Fibroblast of upper back skin (primary cell): ENCODE measurements at regions not wholly inside any gene's neighbourhood (a gene's known extent, or its start where the extent isn't known, plus 50 kb on each side); places are given as distances from the start of the nearest gene placed in this dataset.
"Not testable (repeated sequence)": the region's sequence is repeated elsewhere in the genome, so short reads cannot be mapped to it uniquely, and the experiment has no call there.

ENCODE experiments used
- DNase-seq: peaks from one replicate; pipeline ENCODE4 v3.0.0-alpha.2; 2013

DNA sequence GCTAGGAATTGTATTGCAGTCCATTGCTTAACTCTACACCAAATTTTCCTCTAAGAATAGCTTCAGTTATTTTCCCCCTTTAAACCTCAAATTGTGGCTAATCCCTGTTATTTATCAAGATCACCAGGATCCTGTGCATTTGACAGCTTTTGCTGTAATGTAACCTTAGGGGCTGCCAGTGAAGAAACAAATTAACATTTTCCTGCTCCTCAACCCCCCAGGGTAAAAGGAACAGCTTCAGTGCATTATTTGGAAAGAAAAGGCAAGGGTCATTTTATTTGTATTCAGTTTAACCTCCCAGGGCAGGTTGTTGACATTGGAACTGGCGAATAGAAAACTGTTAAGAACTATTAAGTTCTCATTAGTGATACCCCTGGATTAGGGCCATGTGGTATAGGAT is 57.0 kb downstream of the PCDH20 start:
- no peak for DNase-seq

DNA sequence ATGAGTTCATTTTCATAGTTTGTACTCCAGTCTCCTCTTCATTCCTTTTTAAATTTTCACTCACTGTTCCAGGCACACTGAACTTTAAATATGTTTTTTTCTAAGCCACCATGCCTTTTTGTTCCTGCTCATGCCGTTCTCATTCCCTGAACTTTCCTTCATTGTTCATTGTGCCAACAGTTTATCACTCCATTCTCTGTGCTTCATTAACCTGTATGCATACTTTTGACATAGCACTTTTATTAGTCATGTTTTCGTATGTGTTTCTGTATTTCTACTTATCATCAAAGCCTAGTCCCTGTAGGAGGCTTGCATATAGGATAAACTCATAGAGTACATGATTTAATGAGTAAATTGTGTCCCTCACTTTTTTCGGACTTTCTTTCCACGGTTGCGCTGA is 65.3 kb downstream of the PCDH20 start:
- no peak for DNase-seq

DNA sequence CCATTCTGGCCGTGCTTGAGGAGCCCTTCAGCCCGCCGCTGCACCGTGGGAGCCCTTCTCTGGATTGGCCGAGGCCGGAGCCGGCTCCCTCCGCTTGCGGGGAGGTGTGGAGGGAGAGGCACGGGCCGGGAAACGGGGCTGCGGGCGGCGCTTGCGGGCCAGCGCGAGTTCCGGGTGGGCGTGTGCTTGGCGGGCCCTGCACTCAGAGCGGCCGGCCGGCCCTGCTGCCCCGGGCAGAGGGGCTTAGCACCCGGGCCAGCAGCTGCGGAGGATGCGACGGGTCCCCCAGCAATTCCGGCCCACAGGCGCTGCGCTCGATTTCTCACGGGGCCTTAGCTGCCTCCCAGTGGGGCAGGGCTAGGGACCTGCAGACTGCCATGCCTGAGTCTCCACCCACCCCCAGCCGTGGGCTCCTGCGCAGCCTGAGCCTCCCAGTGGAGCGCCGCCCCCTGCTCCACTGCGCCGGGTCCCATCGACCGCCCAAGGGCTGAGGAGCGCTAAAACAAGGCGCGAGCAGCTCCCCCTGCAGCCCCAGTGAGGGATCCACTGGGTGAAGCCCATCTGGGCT is 76.5 kb downstream of the PCDH20 start:
- no peak for DNase-seq

DNA sequence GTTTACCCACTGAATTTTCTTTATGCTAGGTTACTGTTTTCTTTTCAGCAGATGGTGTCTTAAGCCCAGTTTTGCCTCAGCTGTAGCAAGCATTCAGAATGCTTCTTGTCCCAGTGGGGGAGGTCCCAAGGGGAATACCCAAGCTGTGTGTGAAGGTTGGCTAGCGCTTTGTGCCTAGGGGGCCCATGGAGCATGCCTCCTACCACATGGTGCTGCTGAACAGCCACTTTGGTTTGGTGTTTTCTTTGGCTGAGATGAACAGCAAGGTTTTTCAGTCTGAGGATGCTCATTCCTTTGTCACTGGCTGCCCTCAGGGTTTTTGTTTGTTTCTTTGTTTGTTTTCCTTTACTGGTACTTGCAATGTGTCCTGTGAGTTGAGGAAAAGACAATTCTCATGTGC is 99.0 kb downstream of the PCDH20 start:
- no peak for DNase-seq

DNA sequence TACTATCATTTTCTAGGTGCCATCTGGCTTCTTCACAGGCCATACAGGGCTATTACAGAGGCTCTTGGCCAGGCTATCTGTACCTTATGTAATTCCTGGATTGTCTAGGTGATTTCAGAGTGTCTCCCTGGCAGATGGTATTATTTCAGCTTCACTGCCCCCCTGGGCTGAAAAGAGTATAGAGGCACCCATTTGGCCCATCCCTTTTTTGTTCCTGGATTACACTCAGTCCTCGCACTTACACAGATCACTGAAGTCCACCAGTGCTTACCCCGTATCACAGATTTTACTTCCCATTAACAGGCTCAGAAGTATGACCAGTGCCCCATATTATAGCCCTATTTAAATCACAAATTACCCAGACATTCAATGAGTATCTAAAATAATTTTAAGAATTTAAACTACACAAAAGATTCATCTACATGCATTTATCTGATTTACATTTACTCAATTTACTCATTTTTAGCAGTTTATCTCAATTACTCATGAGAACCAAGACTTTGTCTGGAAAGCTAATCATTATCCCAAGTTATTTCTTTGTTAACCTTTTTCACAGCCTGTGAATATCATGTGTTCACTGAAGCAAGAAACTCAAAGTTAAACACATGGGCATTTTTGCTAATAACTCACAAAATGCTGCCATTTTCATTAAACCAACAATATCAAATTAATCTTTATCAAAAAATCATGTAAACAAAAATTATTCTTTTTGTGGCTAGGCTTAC is 121.0 kb downstream of the PCDH20 start:
- DNase-seq = no peak

DNA sequence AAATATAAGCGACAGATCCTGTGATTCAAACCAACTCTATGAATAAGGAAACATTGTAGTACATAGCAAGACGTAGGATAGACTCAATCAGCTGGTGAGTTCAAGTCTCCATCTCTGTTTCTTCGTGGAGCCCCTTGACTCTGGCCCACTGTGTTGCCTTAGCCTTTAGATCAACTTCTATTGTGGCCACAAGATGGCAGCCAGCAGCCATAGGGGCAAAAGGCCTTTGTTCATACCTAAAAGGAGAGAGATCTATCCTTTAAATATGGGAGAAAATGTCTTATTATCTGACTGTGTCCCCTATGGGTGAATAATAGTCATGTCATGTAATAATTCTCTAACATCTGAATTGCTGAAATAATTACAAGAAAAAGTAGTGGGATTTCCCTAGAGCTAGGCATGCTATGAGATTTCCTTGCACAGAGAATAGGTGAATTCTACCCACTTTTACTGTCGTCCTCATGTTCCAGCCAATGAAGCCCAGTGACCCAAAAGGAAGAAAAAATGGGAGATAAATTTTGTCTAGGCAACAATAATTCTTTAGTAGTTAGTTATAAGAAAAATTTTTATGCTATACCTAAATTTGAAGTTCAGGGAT is 129.4 kb downstream of the PCDH20 start:
- DNase-seq = no peak

DNA sequence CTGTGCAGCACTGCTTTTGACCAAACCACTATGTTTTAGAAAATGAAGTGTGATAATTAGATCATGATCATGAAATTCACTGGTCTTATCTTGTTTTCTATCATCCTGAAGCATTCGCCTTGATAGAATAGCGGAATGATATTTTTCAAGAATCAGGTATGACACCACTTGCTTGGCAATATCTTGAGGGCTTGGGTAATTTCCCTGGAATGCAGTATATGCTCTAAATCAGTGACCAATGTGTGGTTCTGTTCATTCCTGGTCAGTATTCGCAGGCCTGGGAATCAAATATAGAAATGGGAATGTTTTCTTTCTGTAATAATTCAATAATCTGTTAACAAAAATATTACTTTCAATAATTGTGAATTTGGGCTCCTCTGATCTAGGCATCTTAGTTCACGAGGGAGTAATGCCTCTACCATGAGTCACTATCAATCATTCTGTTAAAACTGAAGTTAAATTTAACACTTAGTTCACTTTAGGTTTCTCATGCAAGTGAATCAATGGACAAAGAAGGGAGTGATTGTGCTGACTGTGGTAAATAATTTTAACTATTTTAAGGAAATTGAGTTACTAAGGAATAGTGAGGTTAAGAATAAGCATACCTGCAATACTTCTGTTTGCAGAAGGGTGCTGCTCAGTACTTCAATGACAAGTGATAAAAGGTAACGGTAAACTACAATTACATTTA is 137.9 kb downstream of the PCDH20 start:
- no peak for DNase-seq

DNA sequence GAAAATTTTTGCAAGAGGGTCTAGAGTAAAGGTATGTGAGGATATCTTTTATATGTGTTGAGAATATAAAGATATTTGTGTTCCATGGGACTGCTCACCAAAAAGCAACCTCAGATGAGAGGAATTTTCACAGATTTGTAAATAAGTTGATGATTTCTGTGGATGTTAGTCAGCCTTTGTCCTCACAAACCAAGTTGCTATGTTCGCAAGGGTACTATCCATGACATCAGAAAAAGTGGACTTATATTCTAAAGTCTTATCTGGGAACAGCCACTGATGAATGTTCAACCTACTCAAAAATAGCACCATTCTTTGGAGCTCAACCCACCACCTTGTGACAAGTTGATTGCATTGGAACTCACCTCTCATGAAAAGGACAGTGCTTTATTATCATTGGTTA is 138.6 kb downstream of the PCDH20 start:
- no peak for DNase-seq

DNA sequence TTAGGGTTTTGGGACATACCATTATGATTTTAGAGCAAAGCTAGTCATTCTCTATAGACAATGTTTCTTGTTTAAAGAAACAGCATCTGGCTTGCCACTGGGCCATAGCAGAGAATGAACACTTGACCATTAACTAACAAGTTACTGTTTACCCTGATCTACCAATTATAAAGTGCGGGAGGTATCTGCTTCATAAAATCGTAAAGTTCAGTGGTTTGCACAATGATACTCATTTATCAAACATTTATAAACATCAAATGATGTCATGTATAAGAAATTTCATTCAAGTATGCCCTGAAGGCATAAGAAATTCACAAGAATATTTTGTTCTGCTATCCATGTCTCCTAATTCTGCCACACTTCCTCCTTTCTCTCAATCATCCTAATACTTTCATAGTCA is 139.2 kb downstream of the PCDH20 start:
- no peak for DNase-seq

DNA sequence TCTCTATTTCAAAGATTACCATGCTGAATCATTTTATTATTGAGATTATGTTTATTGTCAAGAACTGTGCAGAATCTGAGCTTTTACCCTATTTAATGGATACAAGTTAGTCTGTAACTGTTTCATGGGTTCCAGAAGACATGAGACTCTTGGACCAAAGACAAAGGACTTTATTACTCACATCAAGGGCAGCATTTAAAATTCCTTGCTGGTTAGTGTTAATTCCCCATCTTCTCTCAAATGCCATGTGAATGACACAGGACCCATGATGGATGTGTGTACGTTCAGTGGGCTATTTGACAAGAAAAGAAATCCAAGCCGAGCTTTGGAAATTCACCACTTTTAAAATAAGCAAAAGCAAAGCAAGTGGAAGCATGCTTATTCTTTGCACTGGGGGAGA is 139.9 kb downstream of the PCDH20 start:
- peak; percentile 25 for DNase-seq

DNA sequence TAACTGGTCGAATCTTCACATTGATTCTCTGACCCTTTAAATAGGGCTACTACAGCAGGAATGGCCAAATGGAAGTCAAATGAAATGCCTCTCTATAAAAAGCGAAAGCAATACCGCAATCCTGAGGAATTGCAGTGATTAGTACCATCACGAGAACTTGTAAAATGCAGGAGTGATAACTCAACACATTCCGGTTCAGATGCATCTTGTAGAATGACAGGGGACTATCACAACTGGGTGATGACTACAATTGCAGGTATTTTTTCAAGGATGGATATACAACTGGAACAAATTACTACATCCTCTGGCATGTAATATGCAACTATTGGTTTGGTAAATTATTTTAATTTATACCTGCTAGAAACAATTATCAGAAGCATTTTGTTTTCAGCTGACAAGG is 140.4 kb downstream of the PCDH20 start:
- DNase-seq = no peak

DNA sequence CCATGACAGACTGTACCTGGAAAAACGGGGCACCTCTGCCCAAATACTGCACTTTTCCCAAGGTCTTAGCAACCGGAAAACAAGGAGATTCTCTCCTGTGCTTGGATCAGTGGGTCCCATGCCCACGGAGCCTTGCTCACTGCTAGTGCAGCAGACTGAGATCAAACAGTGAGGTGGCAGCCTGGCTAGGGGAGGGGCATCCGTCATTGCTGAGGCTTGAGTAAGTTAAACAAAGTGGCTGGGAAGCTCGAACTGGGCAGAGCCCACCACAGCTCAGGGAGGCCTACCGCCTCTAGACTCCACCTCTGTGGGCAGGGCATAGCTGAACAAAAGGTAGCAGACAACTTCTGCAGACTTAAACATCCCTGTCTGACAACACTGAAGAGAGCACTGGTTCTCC is 148.8 kb downstream of the PCDH20 start:
- DNase-seq = not testable (repeated sequence)

DNA sequence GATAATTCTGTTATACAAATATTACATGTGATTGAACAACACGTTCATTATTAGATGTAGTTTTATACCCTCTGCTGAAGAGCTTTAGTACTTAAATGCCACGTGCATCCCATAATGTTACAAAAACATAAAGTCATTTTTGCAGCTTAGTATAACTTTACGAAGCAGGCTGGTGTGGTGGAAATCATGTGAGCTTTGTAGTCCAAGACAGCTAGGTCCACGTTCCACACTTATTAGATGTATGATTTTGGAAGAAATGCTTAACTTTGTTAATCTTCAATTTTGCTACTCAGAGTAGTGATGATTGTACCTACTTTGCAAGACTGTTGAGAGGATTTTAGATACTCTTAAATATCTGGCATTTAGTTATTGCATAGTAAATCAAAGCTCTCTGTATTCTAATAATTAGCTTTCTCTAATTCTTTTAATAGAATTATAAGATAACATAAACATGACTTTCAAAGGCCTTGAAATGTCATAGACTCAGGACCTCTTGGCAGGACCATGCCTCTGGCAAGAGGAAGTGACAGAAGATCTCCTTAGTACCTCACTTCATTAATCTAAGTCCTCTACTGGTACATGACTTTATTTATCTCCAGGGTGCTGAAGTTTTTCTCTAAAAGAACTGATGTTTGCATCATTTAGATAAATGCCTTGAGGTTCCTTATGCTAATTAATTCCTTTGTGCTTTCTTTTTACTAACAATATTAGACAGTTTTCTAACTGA is 153.7 kb downstream of the PCDH20 start:
- DNase-seq = no peak

DNA sequence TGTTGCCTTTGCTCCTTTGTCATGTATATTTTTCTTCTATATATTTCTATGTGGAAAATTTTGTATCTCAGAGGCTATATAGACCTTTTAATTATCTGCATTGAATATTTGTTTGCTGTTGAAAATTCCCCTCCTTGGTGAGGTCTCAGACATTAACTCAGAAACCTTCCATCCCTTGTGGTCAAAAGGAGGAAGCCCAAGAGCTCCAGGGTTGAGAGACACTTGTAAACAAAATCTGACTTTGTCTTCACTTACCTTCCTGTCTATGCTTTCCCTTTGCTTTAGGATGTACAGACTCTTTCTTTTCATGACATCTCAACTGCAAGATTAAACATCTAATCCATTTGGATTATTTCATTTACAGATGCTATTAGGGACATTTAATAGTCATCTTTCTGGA is 157.5 kb downstream of the PCDH20 start:
- no peak for DNase-seq

DNA sequence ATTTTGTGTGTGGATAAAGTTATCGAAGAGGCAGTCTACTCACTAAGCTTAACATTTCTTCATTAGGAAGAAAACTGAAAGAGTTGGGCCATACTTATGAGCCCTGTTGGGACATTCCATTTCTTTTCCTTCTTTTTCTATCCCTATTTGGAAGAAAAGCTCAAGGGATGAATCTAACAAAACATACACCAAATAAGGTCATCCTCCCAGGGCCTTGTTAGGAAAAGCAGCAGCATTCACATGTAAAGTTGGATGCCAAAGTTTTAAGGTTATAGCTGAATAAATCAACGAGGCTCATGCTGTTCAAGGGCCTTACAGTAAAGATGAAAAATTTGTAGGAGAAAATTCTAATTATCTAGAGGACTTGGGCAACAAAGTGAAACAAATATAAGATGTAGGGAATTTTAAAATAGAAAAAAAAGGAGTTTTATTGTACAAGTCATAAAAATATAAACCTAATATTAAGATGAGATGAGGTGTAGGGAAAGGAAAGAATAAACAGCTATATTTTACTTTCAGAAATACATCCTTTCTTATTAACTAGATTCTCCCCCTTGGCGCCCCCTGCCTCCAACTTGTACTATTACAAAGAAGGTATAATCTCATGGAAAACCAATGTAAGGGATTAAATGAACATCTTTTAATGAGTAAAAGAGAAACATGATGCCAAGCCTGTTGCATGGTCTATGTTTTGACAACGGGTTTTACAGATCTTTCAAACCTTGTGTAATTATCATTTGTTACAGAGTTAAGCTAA is 160.4 kb downstream of the PCDH20 start:
- no peak for DNase-seq

DNA sequence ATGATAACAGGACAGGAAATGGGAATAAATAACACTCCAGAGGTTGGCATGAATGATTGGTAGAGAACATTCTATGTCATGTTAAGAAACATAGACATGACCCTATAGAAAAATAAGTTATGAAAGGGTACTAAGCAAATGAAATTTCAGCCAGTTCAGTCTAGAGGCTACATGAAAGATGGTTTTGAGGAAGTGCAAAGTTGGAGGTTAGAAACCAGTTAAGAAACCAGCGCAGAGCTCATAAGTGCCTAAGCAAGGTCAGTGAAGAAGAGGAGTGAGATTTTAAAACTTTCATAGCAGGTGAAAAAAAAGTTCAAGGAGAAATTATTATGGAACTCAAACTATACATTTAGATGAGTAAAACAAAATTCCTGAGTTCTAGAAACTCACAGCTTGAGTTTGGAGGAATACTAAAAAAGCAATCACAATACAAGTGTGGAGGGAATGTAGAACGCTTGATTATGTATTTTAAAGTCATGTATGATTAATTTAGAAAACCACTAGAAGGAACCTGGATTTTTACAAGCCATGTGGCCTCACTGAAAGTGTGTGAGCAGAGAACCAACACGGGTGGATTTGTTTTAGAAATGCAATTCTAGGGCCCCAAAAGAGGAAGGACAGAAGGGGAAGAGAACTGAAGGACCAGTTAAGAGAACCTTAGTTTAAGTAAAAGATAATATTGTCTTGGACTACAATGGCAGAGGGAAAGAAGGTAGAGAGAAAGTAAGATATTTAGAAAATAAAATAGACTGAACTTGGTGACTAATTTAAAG is 162.4 kb downstream of the PCDH20 start:
- DNase-seq = no peak

DNA sequence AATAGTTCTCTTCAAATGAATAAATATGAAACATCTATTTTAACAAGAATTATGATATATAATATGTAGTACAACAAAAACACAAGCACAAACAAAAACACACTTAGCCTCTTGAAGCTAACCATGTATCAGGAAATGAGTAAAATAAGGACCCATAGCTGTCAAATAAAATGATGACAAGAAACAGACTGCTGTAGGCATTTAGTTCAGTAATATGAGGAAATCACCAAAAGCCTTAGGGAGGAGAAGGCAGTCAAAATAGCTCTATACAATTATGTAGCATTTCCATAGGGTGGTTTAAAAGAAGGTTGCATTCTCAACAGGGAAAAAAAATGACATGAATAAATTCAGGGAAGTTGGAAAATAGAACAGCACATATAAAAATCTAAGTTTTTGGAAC is 163.4 kb downstream of the PCDH20 start:
- no peak for DNase-seq

DNA sequence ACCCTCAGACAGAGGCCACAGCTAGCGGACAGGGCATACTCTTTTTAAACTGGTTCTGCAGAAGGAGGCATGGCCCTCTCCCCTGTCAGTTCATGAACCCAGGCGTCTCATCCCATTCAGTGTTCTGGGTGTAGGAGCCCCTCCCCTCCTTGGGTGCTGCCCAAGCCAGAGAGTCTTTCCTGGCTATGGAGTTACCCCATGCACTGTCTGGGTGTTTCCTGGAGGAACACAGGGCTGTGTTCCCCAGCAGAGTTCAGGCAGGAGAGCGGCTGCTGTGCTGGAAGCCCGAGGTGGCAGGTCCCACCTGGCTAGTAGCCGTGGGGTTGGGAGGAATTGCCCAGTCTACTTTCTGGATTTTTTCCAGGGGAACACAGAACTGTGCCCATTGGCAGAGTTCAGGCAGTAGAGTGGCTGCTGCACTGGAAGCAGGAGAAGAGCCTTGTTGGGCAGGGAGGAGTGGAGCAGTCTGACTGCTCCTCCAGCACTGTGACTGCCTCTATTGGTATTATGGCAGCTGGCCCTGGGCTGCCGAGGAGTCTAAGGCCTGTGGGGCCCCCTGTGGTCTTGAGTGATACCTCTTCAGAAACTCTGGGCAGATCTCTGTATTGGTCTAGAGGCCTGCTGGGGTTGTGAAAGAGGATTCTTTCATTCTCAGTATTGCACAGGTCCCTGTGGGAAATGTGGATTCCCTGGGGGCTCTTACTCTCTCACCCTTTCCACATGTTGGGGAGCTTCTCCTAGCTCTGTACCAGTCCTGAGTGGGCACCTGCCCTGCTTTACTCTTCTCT is 168.3 kb downstream of the PCDH20 start:
- DNase-seq = no peak

DNA sequence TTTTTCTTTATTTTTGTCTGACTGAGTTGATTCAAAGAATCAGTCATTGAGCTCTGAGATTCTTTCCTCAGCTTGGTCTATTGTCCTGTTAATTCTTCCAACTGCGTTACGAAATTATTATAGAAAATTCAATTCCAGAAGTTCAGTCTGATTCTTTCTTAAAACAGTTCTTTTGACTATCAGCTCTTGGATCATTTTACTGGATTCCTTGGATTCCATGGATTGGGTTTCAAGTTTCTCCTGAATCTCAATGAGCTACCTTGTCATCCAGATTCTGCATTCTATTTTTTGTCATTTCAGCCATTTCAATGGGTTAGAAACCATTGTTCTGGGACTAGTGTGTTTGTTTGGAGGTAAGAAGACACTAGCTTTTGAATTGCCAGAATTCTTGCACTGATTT is 169.3 kb downstream of the PCDH20 start:
- DNase-seq = no peak

DNA sequence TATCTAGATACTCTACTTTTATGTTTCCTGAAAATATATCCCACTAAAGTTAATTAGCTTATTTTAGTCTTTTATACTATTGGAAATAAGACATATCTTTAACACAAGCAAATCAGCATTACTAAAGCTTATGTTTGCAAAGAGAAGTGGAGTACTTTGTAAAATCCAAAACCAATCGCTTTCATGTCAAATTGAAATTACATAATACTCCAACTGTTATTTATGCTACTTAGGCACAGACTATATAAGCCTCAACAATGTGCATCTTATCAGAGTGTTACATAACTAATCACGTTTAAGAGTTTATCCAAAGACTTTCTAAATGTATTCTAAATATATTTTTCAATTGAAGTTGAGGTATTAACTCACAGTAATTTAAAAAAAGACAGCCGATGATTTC is 200.0 kb downstream of the PCDH20 start:
- no peak for DNase-seq

DNA sequence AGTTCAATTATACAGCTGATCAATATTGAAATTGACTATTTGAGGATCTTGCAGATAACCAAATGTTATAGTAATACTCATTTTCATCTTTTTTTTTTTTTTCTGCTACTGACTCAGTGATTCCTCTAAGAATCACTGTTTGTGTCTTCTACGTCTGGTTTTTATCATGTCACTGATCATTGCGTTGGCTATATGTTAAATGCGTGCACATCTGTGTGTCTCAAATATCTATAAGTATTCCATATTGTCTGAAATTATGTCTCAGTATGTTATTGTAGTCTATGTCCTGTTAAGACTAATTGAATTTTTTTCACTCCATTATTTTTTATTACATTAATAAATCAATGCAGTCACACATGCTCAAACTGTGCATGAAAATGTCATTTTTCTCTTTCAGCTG is 200.5 kb downstream of the PCDH20 start:
- DNase-seq = no peak
